ENCODE measurements at regions not wholly inside any gene's neighbourhood (a gene's known extent, or its start where the extent isn't known, plus 50 kb on each side); places are given as distances from the start of the nearest gene placed in this dataset.

DNA sequence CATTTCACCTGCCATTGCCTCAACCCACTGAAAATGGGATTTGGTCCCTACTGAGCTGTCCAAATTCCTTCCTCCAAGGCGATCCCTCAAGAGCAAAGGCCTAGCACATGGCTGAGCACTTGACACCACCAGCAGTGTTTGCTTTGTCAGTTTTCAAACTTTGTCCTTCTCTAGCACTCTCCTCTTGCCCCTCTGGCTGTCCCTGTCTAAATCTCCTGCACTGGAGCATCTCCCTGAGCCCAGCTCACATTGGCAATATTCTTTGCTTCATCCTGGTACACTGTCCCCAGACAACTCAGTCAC is 66.6 kb upstream of the FTH1 start:
- TF ChIP-seq TAF1 (IDR thresholded peaks at IDR 0.05; ENCODE audit: low read depth, low read length) (no peak), POLR2A (IDR thresholded peaks at IDR 0.05; ENCODE audit: low read depth, low read length) (no peak), POLR2AphosphoS5 (IDR thresholded peaks at IDR 0.05; ENCODE audit: low read depth, low read length) (no peak), PAX5 (IDR thresholded peaks at IDR 0.05; ENCODE audit: insufficient read depth, low read length, severe bottlenecking) (no peak), POU2F2 (IDR thresholded peaks at IDR 0.05; ENCODE audit: low read depth, low read length) (no peak)
